ENCODE measurements at regions not wholly inside any gene's neighbourhood (a gene's known extent, or its start where the extent isn't known, plus 50 kb on each side); places are given as distances from the start of the nearest gene placed in this dataset.

DNA sequence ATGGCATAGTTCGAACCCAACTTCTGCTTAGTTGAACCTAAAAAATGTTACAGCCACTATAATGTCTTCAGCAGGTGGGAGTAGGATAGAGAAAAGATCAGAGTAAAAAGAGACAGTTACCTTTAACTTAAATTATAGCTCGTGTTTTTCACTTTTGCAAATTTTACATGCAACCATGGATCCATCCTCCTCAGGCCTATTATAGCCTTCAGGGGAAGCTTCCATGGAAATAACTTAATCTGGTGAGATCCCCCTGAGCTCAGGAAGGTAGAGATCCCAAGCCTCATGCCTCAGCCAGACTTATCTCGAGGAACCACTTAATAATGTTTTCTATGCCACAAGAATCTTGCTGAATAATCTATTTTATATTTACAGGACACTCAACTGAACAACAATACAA is 159.4 kb upstream of the FAM3C start:
- TF ChIP-seq POLR2A (IDR thresholded peaks at IDR 0.05; ENCODE audit: low read depth, low read length) (no peak), SPI1 (IDR thresholded peaks at IDR 0.05; ENCODE audit: low read depth, low read length) (no peak), TAF1 (IDR thresholded peaks at IDR 0.05; ENCODE audit: low read depth, low read length) (no peak), POLR2AphosphoS5 (IDR thresholded peaks at IDR 0.05; ENCODE audit: low read depth, low read length) (no peak), POU2F2 (IDR thresholded peaks at IDR 0.05; ENCODE audit: low read depth, low read length) (no peak)

Measured in GM12891 (cell line).